ENCODE measurements at regions not wholly inside any gene's neighbourhood (a gene's known extent, or its start where the extent isn't known, plus 50 kb on each side); places are given as distances from the start of the nearest gene placed in this dataset.
"Not testable (repeated sequence)": the region's sequence is repeated elsewhere in the genome, so short reads cannot be mapped to it uniquely, and the experiment has no call there.

- H3K36me3 Mint-ChIP-seq (ENCODE audit: low read depth); POLR2A ChIA-PET; H3K9me3 Mint-ChIP-seq; CTCF ChIA-PET; DNase-seq; H3K27ac Mint-ChIP-seq; H3K27me3 Mint-ChIP-seq; H3K4me1 Mint-ChIP-seq; H3K4me3 Mint-ChIP-seq: not testable (repeated sequence)
Observed at GRCh38 chrY:17511984-17512383, 368.0 kb downstream of the CDY2B start.

GRCh38 chrY:17511476-17511875, 368.5 kb downstream of the CDY2B start:
- H3K36me3 Mint-ChIP-seq (ENCODE audit: low read depth); H3K27me3 Mint-ChIP-seq; H3K4me1 Mint-ChIP-seq; POLR2A ChIA-PET; H3K9me3 Mint-ChIP-seq; DNase-seq; CTCF ChIA-PET; H3K4me3 Mint-ChIP-seq; H3K27ac Mint-ChIP-seq: not testable (repeated sequence)

GRCh38 chrY:17505834-17506233, 374.2 kb downstream of the CDY2B start:
- POLR2A ChIA-PET; H3K27me3 Mint-ChIP-seq; DNase-seq; H3K4me1 Mint-ChIP-seq; H3K4me3 Mint-ChIP-seq; H3K36me3 Mint-ChIP-seq (ENCODE audit: low read depth); H3K27ac Mint-ChIP-seq; CTCF ChIA-PET; H3K9me3 Mint-ChIP-seq: not testable (repeated sequence)

GRCh38 chrY:17484763-17485162, 395.3 kb downstream of the CDY2B start:
- DNase-seq; H3K9me3 Mint-ChIP-seq; CTCF ChIA-PET; H3K4me1 Mint-ChIP-seq; H3K36me3 Mint-ChIP-seq (ENCODE audit: low read depth); H3K27ac Mint-ChIP-seq; POLR2A ChIA-PET; H3K27me3 Mint-ChIP-seq; H3K4me3 Mint-ChIP-seq: not testable (repeated sequence)

GRCh38 chrY:17484157-17484556, 395.9 kb downstream of the CDY2B start:
- DNase-seq; H3K4me3 Mint-ChIP-seq; H3K27me3 Mint-ChIP-seq; CTCF ChIA-PET; H3K27ac Mint-ChIP-seq; POLR2A ChIA-PET; H3K36me3 Mint-ChIP-seq (ENCODE audit: low read depth); H3K4me1 Mint-ChIP-seq; H3K9me3 Mint-ChIP-seq: not testable (repeated sequence)

GRCh38 chrY:17481389-17482022, 398.5 kb downstream of the CDY2B start:
- CTCF ChIA-PET; H3K4me1 Mint-ChIP-seq; DNase-seq; H3K9me3 Mint-ChIP-seq; POLR2A ChIA-PET; H3K27ac Mint-ChIP-seq; H3K27me3 Mint-ChIP-seq; H3K36me3 Mint-ChIP-seq (ENCODE audit: low read depth); H3K4me3 Mint-ChIP-seq: not testable (repeated sequence)

GRCh38 chrY:17472068-17472467, 408.0 kb downstream of the CDY2B start:
- H3K4me1 Mint-ChIP-seq; H3K27ac Mint-ChIP-seq; H3K27me3 Mint-ChIP-seq; POLR2A ChIA-PET; DNase-seq; H3K36me3 Mint-ChIP-seq (ENCODE audit: low read depth); H3K4me3 Mint-ChIP-seq; H3K9me3 Mint-ChIP-seq; CTCF ChIA-PET: not testable (repeated sequence)

GRCh38 chrY:17459753-17460152, 420.3 kb downstream of the CDY2B start:
- H3K9me3 Mint-ChIP-seq; H3K27me3 Mint-ChIP-seq; POLR2A ChIA-PET; H3K27ac Mint-ChIP-seq; CTCF ChIA-PET; H3K4me3 Mint-ChIP-seq; DNase-seq; H3K36me3 Mint-ChIP-seq (ENCODE audit: low read depth); H3K4me1 Mint-ChIP-seq: not testable (repeated sequence)

GRCh38 chrY:17430570-17431166, 449.4 kb downstream of the CDY2B start:
- POLR2A ChIA-PET: no interaction called here

GRCh38 chrY:17398336-17399072, 481.5 kb downstream of the CDY2B start:
- H3K27me3 Mint-ChIP-seq: no peaks in the 10 kb centered on the region
- POLR2A ChIA-PET: no interaction called here
- no peak overlapping the region for H3K4me3 Mint-ChIP-seq
- CTCF ChIA-PET: no interaction called here
- no peaks in the 10 kb centered on the region for H3K4me1 Mint-ChIP-seq
- H3K36me3 Mint-ChIP-seq (ENCODE audit: low read depth): no peaks in the 10 kb centered on the region
- DNase-seq: no peak
- H3K27ac Mint-ChIP-seq: no peak overlapping the region
- H3K9me3 Mint-ChIP-seq: no peaks in the 10 kb centered on the region

More at GRCh38 chrY:17430570-17431166, 449.4 kb downstream of the CDY2B start:
- H3K36me3 Mint-ChIP-seq (ENCODE audit: low read depth): no peaks in the 10 kb centered on the region
- CTCF ChIA-PET: no interaction called here
- peak; percentile 5 for DNase-seq
- no peak overlapping the region for H3K27ac Mint-ChIP-seq
- H3K4me3 Mint-ChIP-seq: no peak overlapping the region
- no peaks in the 10 kb centered on the region for H3K27me3 Mint-ChIP-seq
- no peaks in the 10 kb centered on the region for H3K4me1 Mint-ChIP-seq
- no peaks in the 10 kb centered on the region for H3K9me3 Mint-ChIP-seq

- no peaks in the 10 kb centered on the region for H3K4me1 Mint-ChIP-seq
- no peak overlapping the region for H3K4me3 Mint-ChIP-seq
- DNase-seq: no peak
- H3K9me3 Mint-ChIP-seq: no peaks in the 10 kb centered on the region
- no peak overlapping the region for H3K27ac Mint-ChIP-seq
- CTCF ChIA-PET: no interaction called here
- no peaks in the 10 kb centered on the region for H3K27me3 Mint-ChIP-seq
- POLR2A ChIA-PET: no interaction called here
- no peaks in the 10 kb centered on the region for H3K36me3 Mint-ChIP-seq (ENCODE audit: low read depth)
Observed at GRCh38 chrY:17397659-17398058, 482.4 kb downstream of the CDY2B start.

- POLR2A ChIA-PET: no interaction called here
- H3K27me3 Mint-ChIP-seq: no peaks in the 10 kb centered on the region
- DNase-seq: no peak
Observed at GRCh38 chrY:17381431-17382070, 498.5 kb downstream of the CDY2B start.

GRCh38 chrY:17378326-17378725, 501.7 kb downstream of the CDY2B start:
- CTCF ChIA-PET: no interaction called here

More at GRCh38 chrY:17381431-17382070, 498.5 kb downstream of the CDY2B start:
- Mint-ChIP-seq H3K9me3 (no peaks in the 10 kb centered on the region), H3K36me3 (ENCODE audit: low read depth) (no peaks in the 10 kb centered on the region), H3K27ac (no peak overlapping the region), H3K4me1 (no peaks in the 10 kb centered on the region), H3K4me3 (no peak overlapping the region)
- CTCF ChIA-PET: no interaction called here

More at GRCh38 chrY:17378326-17378725, 501.7 kb downstream of the CDY2B start:
- Mint-ChIP-seq H3K4me3 (no peak overlapping the region), H3K27me3 (no peaks in the 10 kb centered on the region), H3K9me3 (no peaks in the 10 kb centered on the region), H3K27ac (no peak overlapping the region), H3K36me3 (ENCODE audit: low read depth) (no peaks in the 10 kb centered on the region), H3K4me1 (no peaks in the 10 kb centered on the region)
- no peak for DNase-seq
- POLR2A ChIA-PET: no interaction called here

Data from activated CD4-positive, alpha-beta T cell treated with anti-CD3 and anti-CD28 coated beads, Interleukin-2, amount 10 ng/mL, durations not matched to agents 7 days and 5 days (primary cell).